ENCODE measurements at regions not wholly inside any gene's neighbourhood (a gene's known extent, or its start where the extent isn't known, plus 50 kb on each side); places are given as distances from the start of the nearest gene placed in this dataset.

DNA sequence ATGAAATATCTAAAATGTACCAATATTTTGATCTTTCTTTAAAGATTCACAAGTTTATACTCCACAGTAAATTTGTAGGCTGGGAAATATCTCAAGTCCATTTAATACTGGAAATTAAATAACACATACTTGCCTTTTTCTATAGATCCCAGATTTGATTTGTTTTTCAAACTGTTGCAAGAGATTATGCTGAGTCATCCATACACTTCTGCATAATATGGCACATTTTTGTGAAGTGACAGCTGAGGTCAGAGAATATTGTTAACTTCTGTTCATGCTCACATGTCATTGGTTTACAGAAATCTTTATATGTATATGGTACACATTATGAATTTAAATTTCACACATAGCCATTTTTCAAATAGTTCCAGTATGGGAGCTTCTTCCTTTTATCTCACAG, 1066.3 kb upstream of the NUDT12 start:
- Mint-ChIP-seq H3K4me1 (no peaks in the 10 kb centered on the region), H3K27me3 (no peaks in the 10 kb centered on the region), H3K27ac (no peak overlapping the region), H3K4me3 (no peak overlapping the region), H3K9me3 (ENCODE audit: insufficient read depth) (peaks cover 2% of the 10 kb centered on the region)
- H3K4me3 ChIP-seq (ENCODE audit: control extremely low read depth in 1 of 5, extremely low read depth in 1 of 5, insufficient read depth in 1 of 5, low read depth in 2 of 5, low read length in 4 of 5) = no peak overlapping the region
- no peaks in the 10 kb centered on the region for H4K20me1 ChIP-seq (ENCODE audit: control insufficient read depth, insufficient read depth, low read length, poor library complexity, severe bottlenecking)
- no peak overlapping the region for H3K4me2 ChIP-seq (replicated peaks; ENCODE audit: low read depth, low read length, poor library complexity, severe bottlenecking)
- H3K27ac ChIP-seq (ENCODE audit: low read length in 2 of 2) = no peak overlapping the region
- H2AFZ ChIP-seq (ENCODE audit: insufficient read depth, low read depth, low read length, poor library complexity, severe bottlenecking) = no peak overlapping the region
- H3K9me3 ChIP-seq (ENCODE audit: control extremely low read depth in 1 of 3, control insufficient read depth in 2 of 3, insufficient read depth in 1 of 3, low read length in 2 of 3) = peaks cover 0 to 3% (median 0%) of the 10 kb centered on the region in 3 donors
- no peak overlapping the region for H3K9ac ChIP-seq (ENCODE audit: low read length)
- intact Hi-C loops (cut with micrococcal nuclease) = no loop called here
- ChIA-PET CTCF (no interaction called here), POLR2A (no interaction called here)
- no peak for TF ChIP-seq EZH2 (IDR thresholded peaks at IDR 0.05; ENCODE audit: borderline replicate concordance, insufficient read depth, low read depth, low read length, poor library complexity, severe bottlenecking)
- TF ChIP-seq, protein P1, sequence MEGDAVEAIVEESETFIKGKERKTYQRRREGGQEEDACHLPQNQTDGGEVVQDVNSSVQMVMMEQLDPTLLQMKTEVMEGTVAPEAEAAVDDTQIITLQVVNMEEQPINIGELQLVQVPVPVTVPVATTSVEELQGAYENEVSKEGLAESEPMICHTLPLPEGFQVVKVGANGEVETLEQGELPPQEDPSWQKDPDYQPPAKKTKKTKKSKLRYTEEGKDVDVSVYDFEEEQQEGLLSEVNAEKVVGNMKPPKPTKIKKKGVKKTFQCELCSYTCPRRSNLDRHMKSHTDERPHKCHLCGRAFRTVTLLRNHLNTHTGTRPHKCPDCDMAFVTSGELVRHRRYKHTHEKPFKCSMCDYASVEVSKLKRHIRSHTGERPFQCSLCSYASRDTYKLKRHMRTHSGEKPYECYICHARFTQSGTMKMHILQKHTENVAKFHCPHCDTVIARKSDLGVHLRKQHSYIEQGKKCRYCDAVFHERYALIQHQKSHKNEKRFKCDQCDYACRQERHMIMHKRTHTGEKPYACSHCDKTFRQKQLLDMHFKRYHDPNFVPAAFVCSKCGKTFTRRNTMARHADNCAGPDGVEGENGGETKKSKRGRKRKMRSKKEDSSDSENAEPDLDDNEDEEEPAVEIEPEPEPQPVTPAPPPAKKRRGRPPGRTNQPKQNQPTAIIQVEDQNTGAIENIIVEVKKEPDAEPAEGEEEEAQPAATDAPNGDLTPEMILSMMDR (IDR thresholded peaks at IDR 0.05) = no peak
- no peaks in the 10 kb centered on the region for H3K36me3 ChIP-seq (replicated peaks in 1 of 2; ENCODE audit: control extremely low read depth in 1 of 2, control insufficient read depth in 1 of 2, extremely low read depth in 1 of 2, insufficient read depth in 2 of 2, low read length in 1 of 2)
- H3K79me2 ChIP-seq (ENCODE audit: control insufficient read depth, insufficient read depth, low read length) = no peaks in the 10 kb centered on the region
- DNase-seq (no peak), ATAC-seq (ENCODE audit: low read depth) (no peak)
- H3K4me1 ChIP-seq (ENCODE audit: control insufficient read depth in 2 of 2, insufficient read depth in 2 of 2, low read length in 2 of 2) = no peaks in the 10 kb centered on the region
- no peaks in the 10 kb centered on the region for H3K27me3 ChIP-seq (replicated peaks in 1 of 4; ENCODE audit: control extremely low read depth in 1 of 4, control insufficient read depth in 3 of 4, insufficient read depth in 4 of 4, low read length in 3 of 4)

DNA sequence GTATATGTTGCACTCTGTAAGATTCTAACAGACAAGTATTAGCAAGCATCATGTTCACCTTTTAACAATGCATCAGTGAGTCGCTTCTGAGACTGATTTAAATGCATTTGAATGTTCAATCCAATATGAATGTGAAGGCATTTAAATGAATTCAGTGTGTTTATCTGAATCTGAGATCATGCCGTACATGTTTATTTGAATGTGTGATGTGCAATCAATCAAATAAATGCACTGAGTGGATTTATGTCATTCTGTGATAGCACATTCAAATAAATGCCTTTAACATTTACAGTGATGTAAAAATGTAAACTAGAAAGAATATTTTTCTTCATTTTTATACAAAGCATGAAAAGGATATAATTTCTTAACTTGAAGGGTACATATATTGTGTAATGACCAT, 1063.5 kb upstream of the NUDT12 start:
- Histone ChIP-seq H3K4me3 (ENCODE audit: control extremely low read depth in 1 of 5, extremely low read depth in 1 of 5, insufficient read depth in 1 of 5, low read depth in 2 of 5, low read length in 4 of 5) (no peak overlapping the region), H3K9me3 (ENCODE audit: control extremely low read depth in 1 of 3, control insufficient read depth in 2 of 3, insufficient read depth in 1 of 3, low read length in 2 of 3) (peaks cover 0 to 3% (median 0%) of the 10 kb centered on the region in 3 donors), H3K27ac (ENCODE audit: low read length in 2 of 2) (no peak overlapping the region), H2AFZ (ENCODE audit: insufficient read depth, low read depth, low read length, poor library complexity, severe bottlenecking) (no peak overlapping the region), H3K4me2 (replicated peaks; ENCODE audit: low read depth, low read length, poor library complexity, severe bottlenecking) (no peak overlapping the region), H3K9ac (ENCODE audit: low read length) (no peak overlapping the region), H3K27me3 (replicated peaks in 1 of 4; ENCODE audit: control extremely low read depth in 1 of 4, control insufficient read depth in 3 of 4, insufficient read depth in 4 of 4, low read length in 3 of 4) (no peaks in the 10 kb centered on the region), H3K4me1 (ENCODE audit: control insufficient read depth in 2 of 2, insufficient read depth in 2 of 2, low read length in 2 of 2) (no peaks in the 10 kb centered on the region), H4K20me1 (ENCODE audit: control insufficient read depth, insufficient read depth, low read length, poor library complexity, severe bottlenecking) (no peaks in the 10 kb centered on the region), H3K79me2 (ENCODE audit: control insufficient read depth, insufficient read depth, low read length) (no peaks in the 10 kb centered on the region), H3K36me3 (replicated peaks in 1 of 2; ENCODE audit: control extremely low read depth in 1 of 2, control insufficient read depth in 1 of 2, extremely low read depth in 1 of 2, insufficient read depth in 2 of 2, low read length in 1 of 2) (no peaks in the 10 kb centered on the region)
- POLR2A ChIA-PET = no interaction called here
- Mint-ChIP-seq H3K27me3 (no peaks in the 10 kb centered on the region), H3K9me3 (ENCODE audit: insufficient read depth) (peaks cover 2% of the 10 kb centered on the region), H3K4me1 (no peaks in the 10 kb centered on the region), H3K27ac (no peak overlapping the region), H3K4me3 (no peak overlapping the region)
- DNase-seq (no peak), ATAC-seq (ENCODE audit: low read depth) (no peak)
- CTCF ChIA-PET = no interaction called here
- intact Hi-C loops (cut with micrococcal nuclease) = no loop called here
- TF ChIP-seq, protein P1 (IDR thresholded peaks at IDR 0.05) = no peak
- no peak for TF ChIP-seq EZH2 (IDR thresholded peaks at IDR 0.05; ENCODE audit: borderline replicate concordance, insufficient read depth, low read depth, low read length, poor library complexity, severe bottlenecking)
- no CpG with 5 or more reads among the region's 2 CpGs for WGBS (ENCODE audit: insufficient coverage)
